Mucosa of stomach (tissue), 1 donor: ENCODE measurements at regions not wholly inside any gene's neighbourhood (a gene's known extent, or its start where the extent isn't known, plus 50 kb on each side); places are given as distances from the start of the nearest gene placed in this dataset.

Source experiments
- H3K27me3 ChIP-seq: one replicate; pipeline ENCODE4 v1.7.0; 2013; ENCODE audit warnings: mild to moderate bottlenecking, low read length; ENCODE audit not compliant: control insufficient read depth, insufficient read depth
- H3K36me3 ChIP-seq: one replicate; pipeline ENCODE4 v1.7.0; 2013; ENCODE audit warnings: low read length; ENCODE audit not compliant: control insufficient read depth, insufficient read depth
- H3K4me1 ChIP-seq: one replicate; pipeline ENCODE4 v1.7.0; 2013; ENCODE audit warnings: mild to moderate bottlenecking, low read length; ENCODE audit not compliant: control insufficient read depth, insufficient read depth
- H3K4me3 ChIP-seq: one replicate; pipeline ENCODE4 v1.7.0; 2013; ENCODE audit warnings: low read length
- H3K9ac ChIP-seq: one replicate; pipeline ENCODE4 v1.7.0; 2013; ENCODE audit warnings: mild to moderate bottlenecking, low read length, moderate library complexity
- H3K9me3 ChIP-seq: one replicate; pipeline ENCODE4 v1.7.0; 2013; ENCODE audit warnings: mild to moderate bottlenecking, low read length, moderate library complexity; ENCODE audit not compliant: control insufficient read depth
- donor health status: Pancreatic carcinoma.

GRCh38 chr3:34547297-34547920 is 749.0 kb downstream of the PDCD6IP start:
- Histone ChIP-seq H3K4me1 (no peaks in the 10 kb centered on the region), H3K36me3 (no peaks in the 10 kb centered on the region), H3K4me3 (no peak overlapping the region), H3K27me3 (no peaks in the 10 kb centered on the region), H3K9ac (no peak overlapping the region), H3K9me3 (no peaks in the 10 kb centered on the region)

DNA sequence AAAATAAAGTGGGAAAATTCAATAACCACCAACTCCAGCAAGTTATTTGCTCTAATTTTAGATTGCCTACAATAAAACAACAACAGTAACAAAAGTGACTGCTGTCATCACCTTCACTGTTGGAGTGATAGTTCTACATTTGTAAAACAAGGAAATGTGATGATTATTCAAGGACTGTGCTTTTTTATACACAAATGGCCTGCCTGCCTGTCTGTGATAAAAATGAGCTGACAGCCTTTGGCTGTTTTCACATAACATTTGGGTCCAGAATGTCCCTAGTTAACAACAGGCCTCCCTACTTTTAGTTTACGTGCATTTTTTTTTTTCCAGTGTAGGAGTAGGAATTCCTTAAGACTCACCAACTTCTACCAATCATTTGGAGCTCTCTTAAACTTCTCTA is 768.8 kb downstream of the PDCD6IP start:
- H3K4me3 ChIP-seq = no peak overlapping the region
- no peaks in the 10 kb centered on the region for H3K4me1 ChIP-seq
- H3K27me3 ChIP-seq = no peaks in the 10 kb centered on the region
- no peaks in the 10 kb centered on the region for H3K36me3 ChIP-seq
- H3K9me3 ChIP-seq = no peaks in the 10 kb centered on the region
- no peak overlapping the region for H3K9ac ChIP-seq

DNA sequence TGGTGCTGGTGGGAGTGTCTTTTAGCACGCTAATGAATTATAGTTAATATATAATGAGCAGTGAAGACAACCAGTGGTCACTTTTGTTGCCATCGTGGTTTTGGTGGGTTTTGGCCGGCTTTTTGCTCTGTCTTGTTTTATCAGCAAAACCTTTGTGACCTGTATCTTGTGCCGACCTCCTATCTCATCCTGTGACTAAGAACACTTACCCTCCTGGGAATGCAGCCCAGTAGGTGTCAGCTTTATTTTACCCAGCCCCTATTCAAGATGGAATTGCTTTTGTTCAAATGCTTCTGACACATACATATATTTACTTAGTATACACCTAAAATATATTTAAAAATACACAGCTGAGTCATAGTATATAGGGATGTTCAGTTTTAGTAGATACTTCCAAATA is 770.3 kb downstream of the PDCD6IP start:
- H3K9me3 ChIP-seq = no peaks in the 10 kb centered on the region
- no peaks in the 10 kb centered on the region for H3K36me3 ChIP-seq
- no peak overlapping the region for H3K9ac ChIP-seq
- no peak overlapping the region for H3K4me3 ChIP-seq
- H3K4me1 ChIP-seq = no peaks in the 10 kb centered on the region
- no peaks in the 10 kb centered on the region for H3K27me3 ChIP-seq

- no peaks in the 10 kb centered on the region for H3K9me3 ChIP-seq
- H3K27me3 ChIP-seq = no peaks in the 10 kb centered on the region
- no peak overlapping the region for H3K4me3 ChIP-seq
- H3K36me3 ChIP-seq = no peaks in the 10 kb centered on the region
- no peaks in the 10 kb centered on the region for H3K4me1 ChIP-seq
- H3K9ac ChIP-seq = no peak overlapping the region
These were observed 771.0 kb downstream of the PDCD6IP start for GRCh38 chr3:34569437-34569836.

DNA sequence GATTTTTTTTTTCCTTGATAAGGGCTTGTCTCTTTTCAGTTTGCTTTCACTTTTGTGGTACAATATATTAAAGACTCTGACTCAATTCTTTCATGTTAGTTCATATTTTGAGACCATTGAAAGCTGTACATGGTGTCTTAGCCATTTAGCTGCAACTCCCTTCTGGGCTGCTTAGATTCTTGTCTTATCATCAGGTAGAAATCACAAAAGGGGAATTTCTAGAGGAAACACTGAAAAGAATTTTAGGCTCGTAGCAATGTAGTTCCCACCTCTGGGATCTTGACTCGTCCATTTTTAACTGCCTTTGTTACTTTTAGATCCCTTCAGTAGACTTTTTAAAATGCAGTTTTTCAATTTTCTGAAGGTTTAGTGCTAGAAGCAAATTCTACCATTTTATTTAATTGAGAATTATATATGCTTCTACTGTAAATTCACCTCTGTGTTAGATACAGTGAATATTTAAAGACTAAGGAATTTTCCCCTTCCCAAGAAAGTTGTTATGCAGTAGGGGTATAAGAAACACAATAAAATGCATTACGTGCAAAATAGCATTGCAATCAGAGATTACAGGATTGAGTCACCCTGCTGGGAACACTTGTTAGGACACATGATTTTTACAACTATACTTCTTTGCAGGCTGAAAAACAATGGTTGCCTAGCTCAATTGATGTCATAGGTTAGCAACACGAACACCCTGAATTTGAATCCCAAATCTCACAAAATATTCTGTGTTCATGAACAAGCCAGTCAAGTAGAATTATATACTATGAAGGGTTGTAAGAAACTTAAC is 772.7 kb downstream of the PDCD6IP start:
- no peak overlapping the region for H3K4me3 ChIP-seq
- H3K9ac ChIP-seq = no peak overlapping the region
- no peaks in the 10 kb centered on the region for H3K9me3 ChIP-seq
- no peaks in the 10 kb centered on the region for H3K4me1 ChIP-seq
- H3K27me3 ChIP-seq = no peaks in the 10 kb centered on the region
- no peaks in the 10 kb centered on the region for H3K36me3 ChIP-seq

DNA sequence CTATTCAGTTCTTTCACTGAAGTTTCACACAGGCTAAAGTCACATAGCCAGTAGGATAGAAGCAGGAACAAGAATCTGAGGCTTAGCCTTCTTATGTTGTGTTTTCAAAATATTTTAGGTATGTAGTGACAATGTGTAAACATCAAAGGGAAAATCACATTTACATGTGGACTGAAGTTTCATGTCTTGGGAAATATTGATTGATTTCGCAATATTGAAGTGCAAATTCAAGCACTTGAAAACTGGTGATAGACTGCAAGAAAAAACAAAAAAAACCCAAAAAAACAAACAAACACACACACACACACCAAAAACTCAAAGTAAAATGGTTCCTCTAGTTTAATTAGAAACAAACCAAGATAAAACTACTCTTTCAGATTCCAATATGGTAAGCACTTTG is 773.3 kb downstream of the PDCD6IP start:
- Histone ChIP-seq H3K9me3 (no peaks in the 10 kb centered on the region), H3K4me1 (no peaks in the 10 kb centered on the region), H3K27me3 (no peaks in the 10 kb centered on the region), H3K9ac (no peak overlapping the region), H3K36me3 (no peaks in the 10 kb centered on the region), H3K4me3 (no peak overlapping the region)

- H3K27me3 ChIP-seq = no peaks in the 10 kb centered on the region
- no peak overlapping the region for H3K9ac ChIP-seq
- H3K4me3 ChIP-seq = no peak overlapping the region
- no peaks in the 10 kb centered on the region for H3K36me3 ChIP-seq
- H3K4me1 ChIP-seq = no peaks in the 10 kb centered on the region
- no peaks in the 10 kb centered on the region for H3K9me3 ChIP-seq
These were observed 777.3 kb downstream of the PDCD6IP start for GRCh38 chr3:34575776-34576175.

GRCh38 chr3:34582055-34582454 is 783.6 kb downstream of the PDCD6IP start:
- Histone ChIP-seq H3K27me3 (no peaks in the 10 kb centered on the region), H3K9me3 (no peaks in the 10 kb centered on the region), H3K4me3 (no peak overlapping the region), H3K36me3 (no peaks in the 10 kb centered on the region), H3K4me1 (no peaks in the 10 kb centered on the region), H3K9ac (no peak overlapping the region)

DNA sequence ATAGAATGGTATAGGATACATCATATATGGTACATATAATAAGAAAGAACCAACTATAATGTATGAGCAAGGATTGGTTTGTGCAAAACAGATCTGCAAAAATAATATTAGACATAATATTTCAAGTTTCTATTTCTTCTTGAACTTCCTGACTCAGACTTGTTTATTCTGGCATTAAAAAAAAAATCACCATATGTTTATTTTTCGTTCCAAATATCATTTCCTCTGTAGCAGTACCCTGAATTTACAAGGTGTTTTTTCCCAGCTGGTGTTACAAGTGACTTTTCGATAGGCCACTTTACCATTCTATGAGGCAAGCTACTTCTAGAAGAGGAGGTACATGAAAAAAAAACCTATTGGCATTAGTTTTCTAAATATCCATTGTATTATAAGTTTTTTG is 785.0 kb downstream of the PDCD6IP start:
- Histone ChIP-seq H3K36me3 (no peaks in the 10 kb centered on the region), H3K9ac (no peak overlapping the region), H3K9me3 (no peaks in the 10 kb centered on the region), H3K4me1 (no peaks in the 10 kb centered on the region), H3K27me3 (no peaks in the 10 kb centered on the region), H3K4me3 (no peak overlapping the region)

DNA sequence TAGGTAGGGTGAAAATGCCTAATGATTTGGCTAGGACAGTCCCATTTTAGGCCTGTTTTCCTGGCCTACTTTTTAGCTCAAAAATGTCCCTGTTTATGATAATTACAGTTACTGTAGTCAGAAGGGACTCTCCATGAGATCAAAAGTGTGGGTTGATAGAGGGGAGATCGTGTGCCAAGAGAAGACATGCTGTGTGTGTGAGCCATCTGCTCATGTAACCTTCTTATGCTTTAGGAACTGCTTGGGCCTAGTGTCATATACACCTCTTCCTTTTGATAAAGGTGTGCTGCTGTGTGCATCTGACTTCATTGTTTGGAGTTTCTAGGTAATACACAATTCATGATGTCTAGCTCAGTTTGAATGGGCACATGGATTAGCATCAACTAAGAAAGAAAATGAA is 786.5 kb downstream of the PDCD6IP start:
- H3K9ac ChIP-seq = no peak overlapping the region
- no peaks in the 10 kb centered on the region for H3K9me3 ChIP-seq
- H3K4me3 ChIP-seq = no peak overlapping the region
- H3K4me1 ChIP-seq = no peaks in the 10 kb centered on the region
- no peaks in the 10 kb centered on the region for H3K27me3 ChIP-seq
- no peaks in the 10 kb centered on the region for H3K36me3 ChIP-seq

DNA sequence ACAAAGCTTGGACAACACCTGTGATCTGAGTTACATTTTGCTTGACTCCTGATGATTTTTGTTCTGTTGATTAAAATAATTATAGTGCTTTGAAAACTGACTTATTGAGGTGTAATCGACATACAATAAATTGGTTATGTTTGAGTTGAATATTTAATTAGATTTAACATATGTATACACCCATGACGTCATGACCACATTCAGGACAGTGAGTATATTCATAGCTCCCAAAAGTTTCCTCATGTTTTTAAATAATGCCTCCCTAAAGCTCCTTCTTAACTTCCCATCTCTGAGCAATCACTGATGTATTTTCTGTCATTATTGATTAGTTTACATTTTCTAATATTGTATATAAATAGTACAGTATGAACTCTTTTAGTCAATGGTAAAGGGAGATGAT is 801.2 kb downstream of the PDCD6IP start:
- Histone ChIP-seq H3K36me3 (no peaks in the 10 kb centered on the region), H3K9ac (no peak overlapping the region), H3K4me1 (no peaks in the 10 kb centered on the region), H3K4me3 (no peak overlapping the region), H3K9me3 (no peaks in the 10 kb centered on the region), H3K27me3 (no peaks in the 10 kb centered on the region)

DNA sequence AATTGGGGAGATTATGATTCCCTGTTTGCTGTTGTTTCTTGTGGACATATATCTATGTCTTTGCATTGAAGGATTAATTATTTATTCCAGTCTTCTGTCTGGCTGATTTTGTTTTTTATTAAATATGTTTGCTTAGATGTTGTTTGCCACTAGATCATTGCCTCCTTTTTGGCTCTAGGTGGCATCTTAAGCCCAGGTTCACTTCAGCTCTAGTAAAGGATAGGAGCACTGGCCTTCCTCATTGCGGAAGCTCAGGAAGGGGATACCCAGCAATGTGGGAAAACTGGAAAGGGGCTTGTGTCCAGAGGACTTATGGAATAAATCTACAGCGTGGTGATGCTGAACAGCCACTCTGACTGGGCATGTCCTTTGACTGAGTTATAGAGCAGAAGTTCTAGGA is 821.6 kb downstream of the PDCD6IP start:
- Histone ChIP-seq H3K36me3 (no peaks in the 10 kb centered on the region), H3K4me1 (no peaks in the 10 kb centered on the region), H3K9me3 (no peaks in the 10 kb centered on the region), H3K4me3 (no peak overlapping the region), H3K9ac (no peak overlapping the region), H3K27me3 (no peaks in the 10 kb centered on the region)
